ENCODE measurements at regions not wholly inside any gene's neighbourhood (a gene's known extent, or its start where the extent isn't known, plus 50 kb on each side); places are given as distances from the start of the nearest gene placed in this dataset.

DNA sequence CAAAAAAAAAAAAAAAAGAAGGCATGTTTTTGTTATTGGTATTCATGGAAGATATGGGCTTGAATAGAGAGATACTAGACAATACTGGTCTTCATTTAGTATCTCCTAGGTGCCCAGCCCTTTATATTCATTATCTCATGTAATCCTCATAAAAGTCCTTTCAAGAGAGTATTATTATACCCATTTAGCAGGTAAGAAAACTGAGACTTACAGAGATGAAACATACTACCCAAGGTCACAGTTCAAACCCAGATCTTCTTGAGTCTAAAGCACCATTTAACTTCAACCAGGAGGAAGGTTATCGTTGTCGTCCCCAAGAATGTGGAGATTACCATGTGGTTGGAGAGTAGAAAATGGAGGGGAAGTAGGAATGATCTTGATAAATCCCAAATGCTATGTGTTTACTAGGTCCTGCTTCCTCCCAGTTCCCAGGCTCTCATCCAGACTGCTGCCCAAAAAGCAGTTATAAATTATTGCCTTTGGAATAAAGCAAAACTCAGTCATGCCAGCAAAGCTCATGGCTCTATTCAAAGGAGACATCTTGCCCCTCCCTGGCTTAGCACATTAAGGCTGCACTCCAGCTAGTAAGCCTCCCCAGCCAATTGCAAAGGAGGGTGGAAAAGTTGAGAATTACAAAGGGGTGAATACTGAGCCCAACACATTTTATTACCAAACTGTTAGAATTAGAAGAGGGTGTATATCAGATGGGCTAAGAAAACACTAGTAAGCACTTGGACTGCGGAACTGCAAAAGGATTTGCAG lies 163.9 kb downstream of the PIK3R1 start:
- no peak for DNase-seq (ENCODE audit: low read depth in 2 of 2)

- DNase-seq (ENCODE audit: low read depth in 2 of 2) = no peak
These were observed 164.5 kb downstream of the PIK3R1 start for GRCh38 chr5:68380078-68380477.

GRCh38 chr5:68381060-68381459 lies 165.5 kb downstream of the PIK3R1 start:
- no peak for DNase-seq (ENCODE audit: low read depth in 2 of 2)

DNA sequence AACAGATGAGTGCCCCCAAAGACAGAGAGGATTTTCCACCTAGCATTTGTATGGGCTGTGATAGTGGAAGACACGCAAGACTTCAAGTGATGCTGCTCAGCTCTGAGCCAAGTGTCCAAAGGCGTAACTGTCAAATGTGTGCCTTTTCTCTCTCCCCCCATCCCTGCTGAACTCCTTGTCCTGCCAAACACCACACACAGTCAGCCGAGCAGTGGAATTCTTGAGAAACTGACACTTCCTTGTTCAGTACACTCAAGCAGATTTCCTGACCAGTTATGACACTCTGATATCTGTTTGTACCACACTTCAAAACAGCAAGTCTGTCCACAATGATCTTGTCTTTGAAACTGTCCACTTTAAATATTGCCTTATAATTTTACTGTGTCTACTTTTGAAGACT lies 166.4 kb downstream of the PIK3R1 start:
- DNase-seq (ENCODE audit: low read depth in 2 of 2) = no peak

DNA sequence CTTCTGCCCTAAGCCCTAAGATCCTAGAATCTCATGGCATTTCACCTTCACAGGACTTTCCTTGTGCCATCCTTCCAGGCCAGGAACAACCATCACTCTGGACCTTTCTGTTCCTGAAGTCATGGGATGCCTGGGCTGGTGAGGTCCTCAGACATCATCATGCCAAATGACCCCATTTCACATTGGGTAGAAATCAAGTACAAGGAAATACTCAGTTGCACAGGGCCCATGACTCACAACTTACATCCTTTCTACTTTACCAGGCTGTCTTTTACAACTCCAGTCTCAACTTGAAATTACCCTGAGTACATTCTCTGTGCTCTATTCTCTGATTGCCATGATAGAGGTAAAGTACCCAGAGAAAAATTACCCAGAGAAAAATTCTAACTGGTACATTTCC lies 167.1 kb downstream of the PIK3R1 start:
- DNase-seq (ENCODE audit: low read depth in 2 of 2) = no peak

- no peak for DNase-seq (ENCODE audit: low read depth in 2 of 2)
These were observed 168.3 kb downstream of the PIK3R1 start for GRCh38 chr5:68383888-68384310.

- no peak for DNase-seq (ENCODE audit: low read depth in 2 of 2)
These were observed 169.5 kb downstream of the PIK3R1 start for GRCh38 chr5:68384936-68385594.

- DNase-seq (ENCODE audit: low read depth in 2 of 2) = no peak
These were observed 170.4 kb downstream of the PIK3R1 start for GRCh38 chr5:68385936-68386335.

GRCh38 chr5:68387074-68387796 lies 171.7 kb downstream of the PIK3R1 start:
- DNase-seq (ENCODE audit: low read depth in 2 of 2) = no peak

DNA sequence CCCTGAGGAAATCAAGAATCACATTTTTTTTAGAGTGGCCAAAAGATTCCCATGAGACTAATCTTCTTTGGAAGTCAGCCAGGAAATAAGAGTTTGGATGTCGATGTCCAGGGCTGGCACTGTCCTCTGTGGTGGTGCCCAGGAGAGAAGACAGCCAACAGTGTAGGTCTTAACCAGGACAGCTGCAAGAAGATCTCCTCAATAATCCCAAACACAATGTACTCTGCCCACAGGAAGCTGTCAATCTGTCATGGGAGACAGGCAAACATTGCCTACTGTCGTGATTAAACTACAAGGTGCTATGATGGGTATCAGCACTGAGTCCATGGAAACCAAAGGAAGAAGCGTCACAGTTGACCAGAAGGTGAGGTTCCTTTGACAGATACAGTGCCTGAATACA lies 174.1 kb downstream of the PIK3R1 start:
- no peak for DNase-seq (ENCODE audit: low read depth in 2 of 2)

DNA sequence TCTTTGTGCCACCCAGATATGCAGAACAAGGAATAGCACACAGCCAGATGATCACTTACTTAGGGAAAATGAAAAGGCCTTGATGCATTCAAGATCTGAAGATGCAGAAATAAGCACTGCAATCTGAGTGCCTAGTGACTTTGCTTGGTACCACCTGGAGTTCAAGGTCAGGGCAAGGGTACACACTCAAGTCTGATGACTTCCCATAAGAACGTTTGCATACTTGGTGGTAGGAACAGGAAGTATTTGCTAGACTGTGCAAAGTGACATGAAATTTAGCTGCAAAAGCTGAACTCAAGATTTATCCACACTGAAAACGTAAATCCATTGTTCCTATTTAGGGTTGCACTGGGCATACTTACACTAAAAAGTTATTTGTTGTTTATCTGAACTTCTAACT lies 177.1 kb downstream of the PIK3R1 start:
- DNase-seq (ENCODE audit: low read depth in 2 of 2) = no peak

DNA sequence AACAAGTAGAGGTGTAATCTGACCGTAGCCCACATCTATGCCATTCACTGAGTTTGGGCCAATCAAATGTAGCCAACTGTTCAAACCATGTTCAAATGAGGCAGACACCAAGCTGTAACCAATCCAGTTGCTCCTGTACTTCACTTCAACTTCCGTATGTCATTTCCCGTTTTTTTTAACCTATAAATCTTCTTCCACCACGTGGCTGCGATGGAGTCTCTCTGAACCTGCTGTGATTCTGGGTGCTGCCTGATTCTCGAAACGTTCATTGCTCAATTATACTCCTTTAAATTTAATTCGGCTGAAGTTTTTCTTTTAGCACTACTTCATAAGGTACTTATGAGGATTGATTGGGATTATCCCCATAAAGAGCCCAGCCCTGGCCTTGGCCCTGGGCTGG lies 179.7 kb downstream of the PIK3R1 start:
- DNase-seq (ENCODE audit: low read depth in 2 of 2) = no peak

GRCh38 chr5:68395926-68396511 lies 180.5 kb downstream of the PIK3R1 start:
- no peak for DNase-seq (ENCODE audit: low read depth in 2 of 2)

DNA sequence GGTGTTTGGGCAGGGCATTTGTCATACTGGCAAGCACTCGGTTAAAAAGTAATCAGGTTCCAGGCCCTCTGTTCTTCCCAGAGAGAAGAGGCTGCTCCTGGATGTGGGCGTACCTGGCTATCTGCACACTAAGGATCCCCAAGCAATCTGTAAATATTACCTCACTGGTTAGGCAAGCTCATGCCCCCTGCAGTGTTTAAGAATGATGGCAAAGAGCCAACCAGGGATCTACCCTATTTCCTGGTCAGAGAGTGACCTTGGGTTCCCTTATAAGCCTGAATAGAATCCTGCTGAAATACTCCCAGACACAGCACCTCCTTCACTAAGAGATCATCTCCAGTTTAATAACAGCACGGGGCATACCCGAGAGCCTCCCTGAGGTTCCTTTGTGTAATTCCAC lies 181.2 kb downstream of the PIK3R1 start:
- DNase-seq (ENCODE audit: low read depth in 2 of 2) = no peak

DNA sequence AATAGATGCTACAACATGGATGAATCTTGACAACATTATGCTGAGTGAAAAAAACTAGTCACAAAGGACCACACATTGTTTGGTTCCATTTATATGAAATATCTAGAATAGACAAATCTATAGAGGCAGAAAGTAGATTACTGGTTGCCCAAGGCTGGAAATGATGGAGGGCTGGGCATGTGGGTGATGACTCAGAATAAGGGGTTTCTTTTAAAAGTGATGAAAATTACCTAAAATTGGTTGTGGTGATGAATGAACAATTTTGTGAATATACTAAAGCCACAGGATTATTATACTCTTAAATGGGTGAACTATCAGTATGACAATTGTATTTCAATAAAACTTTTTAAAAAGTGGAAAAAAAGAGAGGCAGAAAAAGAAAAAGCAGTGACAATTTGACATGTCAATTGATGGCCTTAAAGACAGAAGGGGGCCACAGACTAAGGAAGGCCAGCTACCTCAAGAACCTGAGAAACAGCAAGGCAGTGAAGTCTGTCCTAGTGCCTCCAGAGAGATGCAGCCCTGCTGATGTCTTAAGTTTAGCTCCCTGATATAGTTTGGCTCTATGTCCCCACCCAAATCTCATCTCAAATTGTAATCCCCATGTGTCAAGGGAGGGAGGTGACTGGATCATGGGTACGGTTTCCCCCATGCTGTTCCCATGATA lies 182.7 kb downstream of the PIK3R1 start:
- no peak for DNase-seq (ENCODE audit: low read depth in 2 of 2)

DNA sequence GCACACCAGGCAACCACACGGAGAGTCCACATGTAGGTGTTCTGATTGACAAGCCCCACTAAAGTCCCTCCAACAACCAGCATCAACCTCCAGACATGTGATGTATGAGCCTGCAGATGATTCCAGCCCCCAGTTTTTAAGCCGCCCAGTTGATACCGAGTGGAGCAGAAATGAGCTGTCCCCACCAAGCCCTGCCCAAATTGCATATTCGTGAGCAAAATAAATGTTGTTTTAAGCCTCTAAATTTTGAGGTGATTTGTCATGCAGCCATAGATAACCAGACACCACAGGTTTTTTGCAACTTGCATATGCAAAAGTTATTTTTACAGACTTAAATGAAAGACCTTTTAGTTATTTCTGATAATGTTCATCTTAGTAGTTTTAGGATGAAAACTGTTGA lies 187.7 kb downstream of the PIK3R1 start:
- no peak for DNase-seq (ENCODE audit: low read depth in 2 of 2)

GRCh38 chr5:68404246-68404645 lies 188.7 kb downstream of the PIK3R1 start:
- DNase-seq (ENCODE audit: low read depth in 2 of 2) = no peak

GRCh38 chr5:68405026-68405684 lies 189.6 kb downstream of the PIK3R1 start:
- no peak for DNase-seq (ENCODE audit: low read depth in 2 of 2)

DNA sequence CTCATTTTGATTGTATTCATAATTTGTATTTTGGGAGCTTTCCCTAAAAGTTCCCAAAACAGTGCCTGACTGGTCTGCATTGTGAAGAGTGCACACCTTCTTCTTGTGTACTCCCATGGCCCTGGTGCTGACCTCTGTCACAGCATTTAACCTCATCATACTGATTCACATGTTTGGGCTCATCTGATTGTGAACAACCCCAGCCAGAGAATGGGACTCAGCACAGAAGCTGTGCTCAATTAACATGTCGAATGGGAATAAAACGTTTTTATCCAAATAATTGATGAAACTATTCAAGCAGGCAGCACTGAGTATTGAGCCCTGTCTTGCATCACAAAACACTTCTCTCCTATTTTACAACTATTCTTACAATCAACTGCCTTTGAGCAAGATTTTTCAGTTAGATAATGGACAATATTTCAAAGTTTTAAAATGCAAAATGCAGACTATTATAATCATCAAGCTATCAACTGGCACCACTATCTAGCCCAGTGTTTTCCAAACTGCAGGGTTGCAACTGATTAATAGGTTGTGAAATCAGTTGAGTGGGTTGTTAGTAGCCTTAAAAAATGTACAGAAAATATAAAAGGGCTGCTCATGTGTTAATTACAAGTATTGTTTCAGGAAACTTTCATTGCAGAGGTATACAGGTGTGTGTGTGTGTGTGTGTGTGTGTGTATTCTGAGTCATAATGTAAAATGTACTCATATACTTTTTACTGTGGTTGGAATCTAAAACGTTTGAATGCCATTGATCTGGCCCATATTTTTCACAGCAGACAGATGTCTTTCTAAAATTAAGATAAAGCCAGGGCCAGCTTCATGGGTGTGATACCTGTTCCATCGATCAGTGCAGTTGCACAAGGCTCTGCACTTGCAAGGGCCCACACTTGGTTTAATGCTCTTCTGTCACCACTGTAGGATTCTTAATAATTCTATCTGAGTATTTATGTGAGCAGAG lies 190.5 kb downstream of the PIK3R1 start:
- no peak for DNase-seq (ENCODE audit: low read depth in 2 of 2)

DNA sequence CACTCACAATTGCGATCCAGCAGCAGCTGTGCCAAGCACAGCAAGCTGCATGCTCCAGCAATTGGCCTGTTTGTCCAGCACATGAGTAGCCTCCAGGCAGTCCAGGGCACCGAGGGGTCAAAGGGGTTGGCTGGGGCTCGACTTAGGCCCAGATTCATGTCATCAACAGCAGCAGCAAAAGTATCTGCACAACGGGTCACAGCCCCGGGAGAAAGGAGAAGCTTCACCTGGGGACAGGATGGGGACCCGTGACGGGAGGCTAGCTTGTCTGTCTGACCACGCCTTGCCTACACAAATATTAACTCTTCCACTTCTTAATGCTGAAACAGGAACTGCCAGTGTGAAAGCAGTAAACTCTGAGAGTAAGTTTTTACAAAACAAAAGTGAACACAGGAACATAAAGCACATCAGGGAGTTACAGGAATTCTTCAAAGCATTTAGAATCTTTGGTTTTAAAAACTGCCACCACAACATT lies 191.2 kb downstream of the PIK3R1 start:
- no peak for DNase-seq (ENCODE audit: low read depth in 2 of 2)

Measured in fibroblast of skin of left biceps (primary cell).